SU-DHL-6 (cell line): ENCODE measurements at regions not wholly inside any gene's neighbourhood (a gene's known extent, or its start where the extent isn't known, plus 50 kb on each side); places are given as distances from the start of the nearest gene placed in this dataset.

Experiments used
- EZH2phosphoT487 ChIP-seq: fragments of 200-600 bp; sonication (generic), shearing (Covaris generic); conservative IDR thresholded peaks from 2 replicates; pipeline ENCODE4 v1.6.1; 2018; ENCODE audit warnings: mild to moderate bottlenecking, antibody characterized with exemption, low read length, moderate library complexity, mixed read lengths
- TF ChIP-seq, protein P1 (sequence below): fragments of 200-600 bp; sonication (generic); IDR thresholded peaks from one replicate; pipeline ENCODE4 v1.5.1; 2017; ENCODE audit warnings: antibody characterized with exemption, mild to moderate bottlenecking, low read length, moderate library complexity; ENCODE audit not compliant: insufficient read depth, poor library complexity, severe bottlenecking

DNA sequence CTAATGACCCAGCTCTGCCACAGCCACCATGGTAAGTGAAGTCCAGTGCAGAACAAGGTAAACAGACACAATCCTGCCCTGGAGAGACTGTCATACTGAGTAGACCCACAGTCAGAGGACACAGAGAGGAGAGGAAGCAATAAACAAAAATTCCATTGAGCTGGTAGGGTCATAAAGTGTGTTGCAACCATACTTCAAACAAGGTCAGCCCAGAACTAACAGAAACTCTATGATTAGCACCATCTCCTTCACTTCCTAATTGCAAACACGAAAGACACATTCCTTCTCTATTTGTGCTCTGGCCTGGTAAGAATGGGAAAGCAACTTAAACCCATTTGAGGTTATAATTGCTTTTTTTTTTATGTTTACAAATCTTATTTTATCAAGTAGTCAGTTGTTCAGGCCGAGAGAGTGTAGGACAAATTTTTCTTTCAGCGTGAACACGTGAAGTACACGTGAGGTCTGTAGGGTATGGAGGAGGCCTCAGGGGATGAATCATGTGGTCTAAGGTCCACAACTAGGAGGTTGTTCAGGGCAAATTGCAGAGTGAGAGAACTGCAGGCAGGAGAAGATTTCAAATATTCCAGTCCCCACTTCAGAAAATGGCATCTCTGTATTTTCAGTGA lies 71.4 kb upstream of the GLS start:
- TF ChIP-seq, protein P1, sequence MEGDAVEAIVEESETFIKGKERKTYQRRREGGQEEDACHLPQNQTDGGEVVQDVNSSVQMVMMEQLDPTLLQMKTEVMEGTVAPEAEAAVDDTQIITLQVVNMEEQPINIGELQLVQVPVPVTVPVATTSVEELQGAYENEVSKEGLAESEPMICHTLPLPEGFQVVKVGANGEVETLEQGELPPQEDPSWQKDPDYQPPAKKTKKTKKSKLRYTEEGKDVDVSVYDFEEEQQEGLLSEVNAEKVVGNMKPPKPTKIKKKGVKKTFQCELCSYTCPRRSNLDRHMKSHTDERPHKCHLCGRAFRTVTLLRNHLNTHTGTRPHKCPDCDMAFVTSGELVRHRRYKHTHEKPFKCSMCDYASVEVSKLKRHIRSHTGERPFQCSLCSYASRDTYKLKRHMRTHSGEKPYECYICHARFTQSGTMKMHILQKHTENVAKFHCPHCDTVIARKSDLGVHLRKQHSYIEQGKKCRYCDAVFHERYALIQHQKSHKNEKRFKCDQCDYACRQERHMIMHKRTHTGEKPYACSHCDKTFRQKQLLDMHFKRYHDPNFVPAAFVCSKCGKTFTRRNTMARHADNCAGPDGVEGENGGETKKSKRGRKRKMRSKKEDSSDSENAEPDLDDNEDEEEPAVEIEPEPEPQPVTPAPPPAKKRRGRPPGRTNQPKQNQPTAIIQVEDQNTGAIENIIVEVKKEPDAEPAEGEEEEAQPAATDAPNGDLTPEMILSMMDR: no peak
- TF ChIP-seq EZH2phosphoT487: no peak
